H9 (cell line): ENCODE measurements at regions not wholly inside any gene's neighbourhood (a gene's known extent, or its start where the extent isn't known, plus 50 kb on each side); places are given as distances from the start of the nearest gene placed in this dataset.

ENCODE experiments used
- DNase-seq: peaks from one replicate; pipeline ENCODE4 v3.0.0-alpha.2; 2017
- H2AFZ ChIP-seq: one replicate; pipeline ENCODE4 v1.6.1; 2013; ENCODE audit warnings: mild to moderate bottlenecking, low read length, control low read depth, moderate library complexity
- H2AK5ac ChIP-seq: 2 replicates; pipeline ENCODE4 v1.6.1; 2013; ENCODE audit warnings: low read length, control low read depth, mixed read lengths; ENCODE audit not compliant: insufficient read length
- H2BK120ac ChIP-seq: one replicate; pipeline ENCODE4 v1.6.1; 2013; ENCODE audit warnings: low read depth, mild to moderate bottlenecking, low read length, control low read depth, inconsistent platforms; ENCODE audit not compliant: poor library complexity, severe bottlenecking
- H2BK12ac ChIP-seq: 2 replicates; pipeline ENCODE4 v1.6.1; 2013; ENCODE audit warnings: low read length, control low read depth, mixed read lengths, low read depth; ENCODE audit not compliant: insufficient read length
- H2BK15ac ChIP-seq: 2 replicates; pipeline ENCODE4 v1.6.1; 2013; ENCODE audit warnings: low read depth, low read length, control low read depth
- H2BK20ac ChIP-seq: one replicate; pipeline ENCODE4 v1.6.1; 2013; ENCODE audit warnings: low read depth, mild to moderate bottlenecking, low read length, control low read depth, inconsistent platforms; ENCODE audit not compliant: poor library complexity, severe bottlenecking
- H2BK5ac ChIP-seq: 2 replicates; pipeline ENCODE4 v1.6.1; 2013; ENCODE audit warnings: low read length, control low read depth, mixed read lengths; ENCODE audit not compliant: insufficient read length
- H3K14ac ChIP-seq: 2 replicates; pipeline ENCODE4 v1.6.1; 2013; ENCODE audit warnings: low read length, control low read depth; ENCODE audit not compliant: insufficient read depth
- H3K18ac ChIP-seq: 2 replicates; pipeline ENCODE4 v1.6.1; 2013; ENCODE audit warnings: low read depth, mild to moderate bottlenecking, mixed read lengths, low read length, control low read depth; ENCODE audit not compliant: insufficient read length
- H3K23ac ChIP-seq: 2 replicates; pipeline ENCODE4 v1.6.1; 2013; ENCODE audit warnings: low read length, control low read depth, mixed read lengths, low read depth; ENCODE audit not compliant: insufficient read length
- H3K23me2 ChIP-seq: 2 replicates; pipeline ENCODE4 v1.6.1; 2013; ENCODE audit warnings: low read depth, mild to moderate bottlenecking, mixed read lengths, low read length, control low read depth; ENCODE audit not compliant: insufficient read length, poor library complexity, severe bottlenecking
- H3K27ac ChIP-seq: 2 replicates; pipeline ENCODE4 v1.5.1; 2013; ENCODE audit warnings: low read length, control low read depth, mixed read lengths, low read depth; ENCODE audit not compliant: insufficient read length
- H3K27me3 ChIP-seq: 2 replicates; pipeline ENCODE4 v1.6.1; 2013; ENCODE audit warnings: low read length, control low read depth, inconsistent platforms; ENCODE audit not compliant: insufficient read depth
- H3K4ac ChIP-seq: 2 replicates; pipeline ENCODE4 v1.6.1; 2013; ENCODE audit warnings: low read depth, mild to moderate bottlenecking, control low read depth, inconsistent platforms, low read length, moderate library complexity
- H3K4me1 ChIP-seq: 2 replicates; pipeline ENCODE4 v1.6.1; 2013; ENCODE audit warnings: low read length, control low read depth, inconsistent platforms; ENCODE audit not compliant: insufficient read depth
- H3K4me2 ChIP-seq: 2 replicates; pipeline ENCODE4 v1.6.1; 2013; ENCODE audit warnings: low read length, control low read depth, mixed read lengths; ENCODE audit not compliant: insufficient read length, insufficient read depth
- H3K56ac ChIP-seq: 2 replicates; pipeline ENCODE4 v1.6.1; 2013; ENCODE audit warnings: low read depth, mild to moderate bottlenecking, mixed read lengths, low read length, control low read depth; ENCODE audit not compliant: insufficient read length
- H3K79me1 ChIP-seq: 2 replicates; pipeline ENCODE4 v1.6.1; 2013; ENCODE audit warnings: low read depth, mild to moderate bottlenecking, moderate library complexity, low read length, control low read depth, inconsistent platforms; ENCODE audit not compliant: insufficient read depth, poor library complexity, severe bottlenecking
- H3K79me2 ChIP-seq: 2 replicates; pipeline ENCODE4 v1.6.1; 2013; ENCODE audit warnings: low read length, control low read depth, inconsistent platforms; ENCODE audit not compliant: insufficient read depth
- H3K9ac ChIP-seq: 2 replicates; pipeline ENCODE4 v1.6.1; 2013; ENCODE audit warnings: low read length, control low read depth, mixed read lengths; ENCODE audit not compliant: insufficient read length; ENCODE audit errors: extremely low read depth
- H3K9me3 ChIP-seq: one replicate; pipeline ENCODE4 v1.6.1; 2013; ENCODE audit warnings: low read depth, low read length, inconsistent platforms; ENCODE audit not compliant: control insufficient read depth
- H3T11ph ChIP-seq: one replicate; pipeline ENCODE4 v1.6.1; 2013; ENCODE audit warnings: mild to moderate bottlenecking, low read length, control low read depth, inconsistent platforms
- H4K20me1 ChIP-seq: one replicate; pipeline ENCODE4 v1.6.1; 2013; ENCODE audit not compliant: control insufficient read depth, insufficient read length, insufficient read depth
- H4K5ac ChIP-seq: 2 replicates; pipeline ENCODE4 v1.6.1; 2013; ENCODE audit warnings: low read depth, mild to moderate bottlenecking, mixed read lengths, low read length, control low read depth; ENCODE audit not compliant: insufficient read length
- H4K8ac ChIP-seq: replicated peaks from 2 replicates; pipeline ENCODE4 v1.6.1; 2013; ENCODE audit warnings: low read length, control low read depth, mixed read lengths, low read depth; ENCODE audit not compliant: insufficient read length
- H4K91ac ChIP-seq: 2 replicates; pipeline ENCODE4 v1.6.1; 2013; ENCODE audit warnings: low read depth, mild to moderate bottlenecking, moderate library complexity, mixed read lengths, low read length, control low read depth; ENCODE audit not compliant: insufficient read length
- H3K27ac Mint-ChIP-seq, 3 experiments: 2 replicates in 2 of 3; 3 replicates in 1 of 3; pipeline ENCODE4 v1.8.0; 2020 to 2021; ENCODE audit warnings: mixed read lengths in 3 of 3, mild to moderate bottlenecking in 1 of 3, moderate library complexity in 1 of 3
- H3K27me3 Mint-ChIP-seq: 2 replicates; pipeline ENCODE4 v1.8.0; 2021; ENCODE audit warnings: low read depth, mild to moderate bottlenecking, moderate library complexity, mixed read lengths
- H3K36me3 Mint-ChIP-seq, 3 experiments: 2 replicates in 2 of 3; 3 replicates in 1 of 3; pipeline ENCODE4 v1.8.0; 2020 to 2021; ENCODE audit warnings: low read depth in 3 of 3, mixed read lengths in 3 of 3; ENCODE audit not compliant: insufficient read depth in 1 of 3
- H3K4me1 Mint-ChIP-seq, 2 experiments: 2 replicates each; pipeline ENCODE4 v1.8.0; 2020; ENCODE audit warnings: mixed read lengths in 2 of 2
- H3K4me3 Mint-ChIP-seq, 2 experiments: 2 replicates in 1 of 2; 3 replicates in 1 of 2; pipeline ENCODE4 v1.8.0; 2020 to 2021; ENCODE audit warnings: mild to moderate bottlenecking in 2 of 2, mixed read lengths in 2 of 2, moderate library complexity in 1 of 2
- H3K9me3 Mint-ChIP-seq, 2 experiments: 2 replicates in 1 of 2; 3 replicates in 1 of 2; pipeline ENCODE4 v1.8.0; 2020; ENCODE audit warnings: mild to moderate bottlenecking in 2 of 2, mixed read lengths in 2 of 2, moderate library complexity in 1 of 2
- CTCF ChIP-seq: fragments of 200-600 bp; sonication (generic); conservative IDR thresholded peaks from 3 replicates; pipeline ENCODE4 v1.8.0; 2021; ENCODE audit warnings: antibody characterized with exemption, mild to moderate bottlenecking

GRCh38 chr5:33091571-33092363, 349.0 kb upstream of the TARS1 start:
- Mint-ChIP-seq H3K4me1 (peaks cover 5 to 9% of the 10 kb centered on the region in 2 experiments; a peak in 3 of 4 replicates), H3K27ac (no peak overlapping the region; a peak in 1 of 7 replicates), H3K9me3 (peaks cover 0 to 2% of the 10 kb centered on the region in 2 experiments; a peak in 3 of 5 replicates), H3K36me3 (no peaks in the 10 kb centered on the region), H3K27me3 (no peaks in the 10 kb centered on the region), H3K4me3 (no peak overlapping the region; a peak in 1 of 5 replicates)
- Histone ChIP-seq H3K4ac (no peak overlapping the region), H4K8ac (no peak overlapping the region), H3K9me3 (no peaks in the 10 kb centered on the region), H3K23me2 (no peaks in the 10 kb centered on the region), H3K18ac (no peak overlapping the region), H4K20me1 (peaks cover 3% of the 10 kb centered on the region), H3K56ac (no peak overlapping the region), H4K91ac (no peak overlapping the region), H3T11ph (no peak overlapping the region), H3K23ac (no peak overlapping the region), H2BK120ac (no peak overlapping the region), H3K4me2 (no peak overlapping the region), H3K27ac (no peak overlapping the region), H3K79me1 (no peaks in the 10 kb centered on the region), H2AK5ac (no peak overlapping the region), H3K9ac (no peak overlapping the region), H3K4me1 (no peaks in the 10 kb centered on the region; the same call in 1 of the 2 replicates), H3K27me3 (no peaks in the 10 kb centered on the region), H3K79me2 (no peaks in the 10 kb centered on the region), H2AFZ (no peak overlapping the region), H2BK12ac (no peak overlapping the region), H3K14ac (no peak overlapping the region), H2BK15ac (no peak overlapping the region), H2BK20ac (no peak overlapping the region), H2BK5ac (no peak overlapping the region), H4K5ac (no peak overlapping the region)
- no peak for TF ChIP-seq CTCF
- DNase-seq: no peak
